A549 (cell line): ENCODE measurements at regions not wholly inside any gene's neighbourhood (a gene's known extent, or its start where the extent isn't known, plus 50 kb on each side); places are given as distances from the start of the nearest gene placed in this dataset.

Source experiments
- CEBPB ChIP-seq, 2 experiments: fragments of >200 bp in 1 of 2; sonication (Bioruptor Twin) in 1 of 2; formaldehyde crosslinking in 1 of 2; IDR thresholded peaks; 2 replicates each; pipeline ENCODE4 v1.6.1; 2012 to 2016
- CHD2 ChIP-seq: fragments of 150-350 bp; IDR thresholded peaks from 2 replicates; pipeline ENCODE4 v1.6.1; 2014; ENCODE audit warnings: low read length; ENCODE audit not compliant: partially characterized antibody
- EP300 ChIP-seq, 2 experiments: fragments of >200 bp; sonication (Bioruptor Twin); formaldehyde crosslinking; IDR thresholded peaks; 2 replicates in 1 of 2; 3 replicates in 1 of 2; pipeline ENCODE4 v1.6.1; 2016 to 2017
- KDM5A ChIP-seq: fragments of 200-600 bp; sonication (generic); IDR thresholded peaks from 2 replicates; pipeline ENCODE4 v1.6.1; 2016; ENCODE audit warnings: antibody characterized with exemption, mild to moderate bottlenecking
- MAZ ChIP-seq: fragments of 150-350 bp; IDR thresholded peaks from 2 replicates; pipeline ENCODE4 v1.6.1; 2014; ENCODE audit warnings: antibody characterized with exemption, low read depth, low read length, borderline replicate concordance
- TF ChIP-seq, protein P1 (sequence below): fragments of >200 bp; sonication (Bioruptor Twin); formaldehyde crosslinking; IDR thresholded peaks from 3 replicates; pipeline ENCODE4 v1.5.1; 2016
- TF ChIP-seq, protein P2 (sequence below): IDR thresholded peaks from 2 replicates; pipeline ENCODE4 v1.6.1; 2012
- TF ChIP-seq, protein P3 (sequence below): fragments of 200-600 bp; sonication (generic); IDR thresholded peaks from 2 replicates; pipeline ENCODE4 v1.6.1; 2016; ENCODE audit warnings: antibody characterized with exemption, mild to moderate bottlenecking, moderate library complexity

DNA sequence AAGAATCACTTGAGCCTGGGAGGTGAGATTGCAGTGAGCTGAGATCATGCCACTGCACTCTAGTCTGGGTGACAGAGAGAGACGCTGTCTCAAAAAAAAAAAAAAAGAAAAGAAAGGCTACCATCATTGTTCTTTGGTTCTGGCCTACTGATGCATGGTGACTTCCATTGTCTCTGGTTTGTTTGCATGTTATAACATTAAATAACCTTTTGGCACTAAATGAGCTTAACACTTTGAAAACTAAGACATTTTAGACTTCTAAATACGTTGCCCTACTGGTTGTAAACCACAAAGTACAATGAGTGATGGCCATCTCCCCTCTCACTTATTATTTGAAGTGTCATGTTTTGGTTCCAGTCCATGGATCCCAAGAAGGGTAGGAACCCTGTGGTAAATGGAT lies 152.9 kb upstream of the CPM start:
- TF ChIP-seq, protein P1, sequence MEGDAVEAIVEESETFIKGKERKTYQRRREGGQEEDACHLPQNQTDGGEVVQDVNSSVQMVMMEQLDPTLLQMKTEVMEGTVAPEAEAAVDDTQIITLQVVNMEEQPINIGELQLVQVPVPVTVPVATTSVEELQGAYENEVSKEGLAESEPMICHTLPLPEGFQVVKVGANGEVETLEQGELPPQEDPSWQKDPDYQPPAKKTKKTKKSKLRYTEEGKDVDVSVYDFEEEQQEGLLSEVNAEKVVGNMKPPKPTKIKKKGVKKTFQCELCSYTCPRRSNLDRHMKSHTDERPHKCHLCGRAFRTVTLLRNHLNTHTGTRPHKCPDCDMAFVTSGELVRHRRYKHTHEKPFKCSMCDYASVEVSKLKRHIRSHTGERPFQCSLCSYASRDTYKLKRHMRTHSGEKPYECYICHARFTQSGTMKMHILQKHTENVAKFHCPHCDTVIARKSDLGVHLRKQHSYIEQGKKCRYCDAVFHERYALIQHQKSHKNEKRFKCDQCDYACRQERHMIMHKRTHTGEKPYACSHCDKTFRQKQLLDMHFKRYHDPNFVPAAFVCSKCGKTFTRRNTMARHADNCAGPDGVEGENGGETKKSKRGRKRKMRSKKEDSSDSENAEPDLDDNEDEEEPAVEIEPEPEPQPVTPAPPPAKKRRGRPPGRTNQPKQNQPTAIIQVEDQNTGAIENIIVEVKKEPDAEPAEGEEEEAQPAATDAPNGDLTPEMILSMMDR, result no peak
- TF ChIP-seq, protein P2, sequence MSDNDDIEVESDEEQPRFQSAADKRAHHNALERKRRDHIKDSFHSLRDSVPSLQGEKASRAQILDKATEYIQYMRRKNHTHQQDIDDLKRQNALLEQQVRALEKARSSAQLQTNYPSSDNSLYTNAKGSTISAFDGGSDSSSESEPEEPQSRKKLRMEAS, result no peak
- TF ChIP-seq KDM5A, result no peak
- TF ChIP-seq, protein P3, sequence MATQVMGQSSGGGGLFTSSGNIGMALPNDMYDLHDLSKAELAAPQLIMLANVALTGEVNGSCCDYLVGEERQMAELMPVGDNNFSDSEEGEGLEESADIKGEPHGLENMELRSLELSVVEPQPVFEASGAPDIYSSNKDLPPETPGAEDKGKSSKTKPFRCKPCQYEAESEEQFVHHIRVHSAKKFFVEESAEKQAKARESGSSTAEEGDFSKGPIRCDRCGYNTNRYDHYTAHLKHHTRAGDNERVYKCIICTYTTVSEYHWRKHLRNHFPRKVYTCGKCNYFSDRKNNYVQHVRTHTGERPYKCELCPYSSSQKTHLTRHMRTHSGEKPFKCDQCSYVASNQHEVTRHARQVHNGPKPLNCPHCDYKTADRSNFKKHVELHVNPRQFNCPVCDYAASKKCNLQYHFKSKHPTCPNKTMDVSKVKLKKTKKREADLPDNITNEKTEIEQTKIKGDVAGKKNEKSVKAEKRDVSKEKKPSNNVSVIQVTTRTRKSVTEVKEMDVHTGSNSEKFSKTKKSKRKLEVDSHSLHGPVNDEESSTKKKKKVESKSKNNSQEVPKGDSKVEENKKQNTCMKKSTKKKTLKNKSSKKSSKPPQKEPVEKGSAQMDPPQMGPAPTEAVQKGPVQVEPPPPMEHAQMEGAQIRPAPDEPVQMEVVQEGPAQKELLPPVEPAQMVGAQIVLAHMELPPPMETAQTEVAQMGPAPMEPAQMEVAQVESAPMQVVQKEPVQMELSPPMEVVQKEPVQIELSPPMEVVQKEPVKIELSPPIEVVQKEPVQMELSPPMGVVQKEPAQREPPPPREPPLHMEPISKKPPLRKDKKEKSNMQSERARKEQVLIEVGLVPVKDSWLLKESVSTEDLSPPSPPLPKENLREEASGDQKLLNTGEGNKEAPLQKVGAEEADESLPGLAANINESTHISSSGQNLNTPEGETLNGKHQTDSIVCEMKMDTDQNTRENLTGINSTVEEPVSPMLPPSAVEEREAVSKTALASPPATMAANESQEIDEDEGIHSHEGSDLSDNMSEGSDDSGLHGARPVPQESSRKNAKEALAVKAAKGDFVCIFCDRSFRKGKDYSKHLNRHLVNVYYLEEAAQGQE, result no peak
- no peak for TF ChIP-seq EP300 (IDR thresholded peaks at IDR 0.05)
- no peak for TF ChIP-seq MAZ
- no peak for TF ChIP-seq CEBPB (IDR thresholded peaks at IDR 0.05)
- no peak for TF ChIP-seq CHD2
